HG03469 (cell line): ENCODE measurements at regions not wholly inside any gene's neighbourhood (a gene's known extent, or its start where the extent isn't known, plus 50 kb on each side); places are given as distances from the start of the nearest gene placed in this dataset.

Experiments
- ATAC-seq: cut with Tn5 transposase; IDR thresholded peaks from one replicate; pipeline ENCODE4 v1.9.1; 2021; ENCODE audit warnings: mild to moderate bottlenecking, moderate library complexity, moderate number of reproducible peaks; ENCODE audit not compliant: unreplicated experiment

DNA sequence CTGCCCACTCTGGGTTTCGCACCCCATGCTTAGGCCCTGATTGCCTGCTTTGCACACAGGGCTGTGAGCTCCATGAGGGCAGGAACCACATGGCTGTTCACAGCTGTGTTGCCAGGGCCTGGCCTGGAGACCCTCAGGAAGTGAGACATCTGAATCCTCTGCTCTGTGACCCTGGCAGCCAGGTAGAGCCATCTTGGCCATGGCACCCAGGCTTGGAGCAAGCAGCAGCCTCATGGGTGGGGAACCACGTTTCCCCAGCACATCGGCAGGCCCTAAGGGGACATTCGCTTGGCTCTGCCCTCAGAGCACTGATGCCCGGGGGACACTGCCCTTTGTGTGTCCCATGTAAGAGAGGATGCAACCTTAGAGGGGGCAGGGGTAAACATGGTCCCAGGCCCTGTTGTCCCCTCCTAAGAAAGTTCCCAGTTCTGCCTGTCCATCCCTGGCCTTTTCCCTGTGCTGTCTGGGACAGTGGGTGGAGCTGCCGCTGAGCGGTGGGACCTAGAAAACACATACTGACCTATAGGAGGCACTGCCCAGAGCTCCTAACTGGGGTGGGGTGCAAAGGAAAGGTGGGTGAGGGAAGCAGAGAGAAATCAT is 144.1 kb upstream of the IER5L start:
- no peak for ATAC-seq

DNA sequence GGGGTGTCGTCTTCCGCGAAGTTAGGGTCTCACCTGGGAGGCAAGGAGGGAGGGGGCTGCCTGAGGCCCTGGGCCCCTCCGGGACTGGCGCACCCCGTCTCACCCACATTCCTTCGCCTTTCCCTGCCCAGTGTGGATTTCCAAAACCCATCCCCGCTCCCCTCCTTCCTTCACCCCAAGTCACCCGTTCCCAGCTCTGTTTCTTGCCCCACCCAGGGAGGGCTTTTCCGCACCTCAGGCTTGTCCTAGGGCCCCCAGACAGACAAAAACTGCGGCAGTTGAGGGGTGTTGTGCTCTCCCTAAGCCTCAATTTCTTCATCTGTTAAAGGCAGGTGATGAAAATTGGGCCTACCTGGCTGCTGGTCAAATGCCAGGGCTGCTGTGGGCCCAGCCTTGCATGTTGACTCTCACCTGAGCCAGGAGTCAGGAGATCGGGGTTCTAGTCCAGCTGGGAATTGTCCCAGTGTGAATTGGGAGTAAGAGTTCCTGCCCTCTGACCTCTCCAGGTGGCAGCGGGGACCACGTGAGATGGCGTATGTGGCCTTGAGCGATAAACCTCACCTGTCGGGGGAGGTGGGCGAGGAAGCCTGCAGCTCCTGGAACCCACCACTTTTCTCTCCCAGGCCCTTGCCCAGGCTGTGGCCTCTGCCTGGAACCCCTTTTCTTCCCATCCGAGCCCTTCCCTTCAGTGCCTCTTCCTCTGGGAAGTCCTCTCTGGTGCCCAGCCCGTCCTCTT is 143.4 kb upstream of the IER5L start:
- no peak for ATAC-seq

DNA sequence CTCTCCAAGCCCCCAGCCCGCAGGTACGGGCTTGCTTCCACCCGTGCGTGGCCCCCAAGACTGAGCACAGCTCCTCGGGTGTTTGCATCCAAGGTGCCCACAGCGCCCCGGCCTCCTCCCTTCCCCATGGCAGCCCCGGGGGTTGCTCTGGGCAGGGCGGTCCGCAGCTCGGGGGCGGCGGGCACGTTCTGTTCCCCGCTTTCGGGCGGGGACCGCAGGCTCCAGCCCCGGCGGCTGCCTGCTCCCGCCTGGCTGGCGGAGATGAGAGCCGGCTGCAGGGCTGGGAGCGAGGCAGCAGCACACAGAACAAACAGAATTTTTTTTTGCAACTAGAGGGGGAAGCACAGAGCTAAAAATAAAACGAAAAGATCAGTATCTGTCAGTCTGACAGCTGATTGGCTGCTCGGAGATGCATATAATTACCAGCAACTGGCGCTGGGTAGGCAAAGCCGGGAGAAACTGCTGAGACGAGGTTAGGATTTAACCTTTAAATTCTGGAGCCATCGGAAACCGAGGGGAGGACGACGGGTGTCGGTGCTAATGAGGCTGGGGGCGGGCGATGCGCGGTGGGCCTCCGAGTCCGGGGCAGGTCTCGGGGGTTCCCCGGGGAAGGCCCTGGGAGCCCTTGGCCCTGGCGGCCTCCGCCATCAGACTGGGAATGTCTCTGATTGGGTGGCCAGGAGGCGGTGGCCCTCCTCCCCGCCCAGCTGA is 142.7 kb upstream of the IER5L start:
- ATAC-seq: no peak

DNA sequence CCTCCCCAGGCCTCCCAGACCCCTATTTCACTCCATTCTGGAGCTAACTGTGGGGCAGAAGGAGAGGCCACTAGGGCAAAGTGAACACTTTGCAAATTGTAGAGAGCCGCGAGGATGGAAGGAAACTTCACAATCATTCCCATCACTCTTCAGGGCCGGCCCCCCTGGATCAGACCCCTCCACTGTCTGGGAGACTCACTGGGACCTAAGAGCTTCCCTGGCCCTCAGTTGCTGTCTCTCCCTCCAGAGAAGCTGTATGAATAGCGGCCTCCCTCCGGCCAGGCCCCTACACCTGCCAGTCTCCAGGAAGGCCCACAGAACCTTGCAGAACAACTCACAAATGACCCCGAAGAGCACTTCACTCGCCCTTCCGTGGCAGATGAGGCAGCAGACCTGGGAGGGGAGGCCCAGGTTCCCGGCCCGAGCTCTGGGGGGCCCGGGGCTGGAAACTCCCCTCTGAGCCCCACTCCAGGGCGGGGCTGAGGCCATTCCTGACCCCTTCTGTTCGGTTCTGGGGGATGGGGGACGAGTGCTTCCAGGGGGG is 141.9 kb upstream of the IER5L start:
- no peak for ATAC-seq

DNA sequence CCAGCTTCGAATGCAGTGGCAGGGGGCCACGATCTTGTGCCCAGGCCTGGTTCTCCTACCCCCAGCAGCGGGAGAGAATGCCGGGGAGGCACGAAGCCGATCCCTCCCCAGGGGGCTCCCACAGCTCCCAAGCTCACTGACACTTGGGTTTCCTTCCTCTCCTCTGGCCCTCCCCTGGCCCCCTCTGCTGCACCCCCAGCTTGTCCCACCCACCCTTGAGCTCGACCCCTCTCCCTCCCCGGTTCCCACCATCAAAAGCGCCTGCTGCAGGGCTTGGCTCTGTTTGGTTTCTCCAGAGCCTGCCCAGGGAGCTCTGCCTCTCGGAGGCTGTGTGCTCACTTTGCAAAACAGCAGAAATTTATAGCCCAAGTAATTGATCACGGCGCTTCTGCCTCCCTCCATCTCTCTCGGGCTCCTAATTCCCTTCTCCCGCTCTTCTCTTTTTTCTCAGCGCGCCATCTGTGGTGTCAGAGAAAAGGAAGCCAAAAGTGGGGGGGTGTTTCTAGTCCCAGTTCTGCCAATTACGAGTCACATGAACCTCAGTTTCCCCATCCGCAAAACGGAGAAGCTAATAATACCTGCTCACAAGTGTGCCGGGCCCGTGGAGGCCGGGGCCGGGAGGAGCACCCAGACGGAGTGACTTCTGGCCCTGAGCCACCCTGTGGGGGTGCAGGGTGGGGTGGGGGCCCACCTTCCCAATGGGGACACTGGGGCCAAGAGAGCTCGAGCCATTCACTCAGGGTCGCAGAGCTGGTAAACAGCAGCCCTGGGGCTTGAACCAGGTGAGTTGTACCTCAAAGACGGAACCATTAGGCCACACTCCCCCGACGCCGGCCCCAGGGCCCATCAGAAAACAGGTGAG is 141.2 kb upstream of the IER5L start:
- ATAC-seq: no peak

DNA sequence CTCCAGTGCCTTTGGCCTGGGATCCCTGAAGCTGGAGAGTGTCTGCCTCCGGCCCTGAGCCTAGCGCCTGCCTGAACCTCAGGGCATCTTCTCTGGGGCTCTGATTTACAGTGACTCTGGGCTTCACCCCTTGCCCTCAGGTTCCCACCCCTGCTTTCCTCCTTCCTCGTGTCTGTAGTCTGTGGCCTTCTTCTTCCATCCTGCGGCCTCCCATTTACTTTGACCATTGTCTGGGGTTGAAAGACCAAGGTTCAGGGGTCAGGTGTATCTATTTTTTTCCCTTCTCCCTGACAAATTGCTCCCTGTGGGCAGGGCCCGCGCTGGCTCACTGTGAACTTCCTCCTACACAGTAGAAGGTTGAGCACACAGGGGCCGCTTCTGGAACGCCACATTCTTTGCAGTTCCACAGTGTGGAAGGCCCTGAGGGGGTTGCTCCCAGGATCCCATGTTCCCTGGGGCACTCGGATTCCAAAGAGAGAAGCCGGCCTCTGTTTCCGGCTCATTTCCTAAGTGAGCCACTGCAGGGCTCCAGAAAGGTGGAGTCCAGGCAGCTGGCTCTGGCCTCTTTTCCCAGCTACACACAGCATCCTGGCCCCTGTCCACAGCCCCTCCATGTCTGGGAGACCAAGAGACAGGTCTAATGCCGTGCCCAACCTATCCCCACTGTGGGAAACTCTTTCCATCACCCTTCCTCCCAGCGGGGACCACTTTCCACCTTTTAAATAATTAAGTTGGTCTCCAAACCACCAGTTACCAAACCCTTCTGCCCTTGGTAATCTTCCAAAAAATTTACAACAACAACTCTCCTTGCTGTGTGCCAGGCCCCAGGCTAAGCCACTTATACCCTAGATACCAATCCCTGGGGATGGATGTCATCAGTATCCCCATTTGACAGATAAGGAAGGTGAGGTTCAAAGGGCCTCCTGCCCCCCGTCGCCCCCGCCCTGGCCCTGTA is 140.3 kb upstream of the IER5L start:
- ATAC-seq: no peak

DNA sequence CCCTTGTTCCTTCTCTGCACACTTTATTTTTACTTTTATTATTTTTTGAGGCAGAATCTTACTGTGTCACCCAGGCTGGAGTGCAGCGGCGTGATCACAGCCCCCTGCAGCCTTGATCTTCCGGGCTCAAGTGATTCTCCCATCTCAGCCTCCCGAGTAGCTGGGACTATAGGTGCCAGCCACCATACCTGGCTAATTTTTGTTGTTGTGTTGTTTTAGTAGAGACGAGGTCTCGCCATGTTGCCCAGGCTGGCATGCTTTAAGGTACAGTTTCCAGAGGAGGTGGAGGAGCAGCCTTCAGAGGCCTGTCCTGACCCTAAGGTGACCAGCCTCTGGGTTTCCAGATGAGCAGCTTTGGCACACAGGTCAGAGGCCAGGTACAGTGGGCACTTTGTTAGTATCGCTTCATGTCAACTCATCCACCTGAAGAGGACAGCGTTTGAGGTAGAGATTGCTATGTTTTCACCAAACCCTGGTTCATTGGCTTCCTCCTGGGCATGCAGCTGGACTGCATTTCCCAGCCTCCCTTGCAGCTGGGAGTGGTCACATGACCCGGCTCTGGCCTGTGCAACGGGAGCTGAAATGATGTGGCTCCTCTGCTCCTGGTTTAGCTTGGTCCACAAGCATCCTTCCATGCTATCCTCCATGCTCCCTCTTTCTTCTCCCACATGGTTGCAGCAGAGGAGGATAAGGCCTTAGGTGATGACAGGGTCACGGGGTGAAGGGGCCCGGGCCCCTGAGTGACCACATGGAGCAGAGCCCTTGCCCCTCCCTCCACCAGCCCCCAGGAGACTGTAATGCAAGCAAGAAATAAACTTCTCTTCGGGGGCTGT is 139.3 kb upstream of the IER5L start:
- ATAC-seq: no peak

DNA sequence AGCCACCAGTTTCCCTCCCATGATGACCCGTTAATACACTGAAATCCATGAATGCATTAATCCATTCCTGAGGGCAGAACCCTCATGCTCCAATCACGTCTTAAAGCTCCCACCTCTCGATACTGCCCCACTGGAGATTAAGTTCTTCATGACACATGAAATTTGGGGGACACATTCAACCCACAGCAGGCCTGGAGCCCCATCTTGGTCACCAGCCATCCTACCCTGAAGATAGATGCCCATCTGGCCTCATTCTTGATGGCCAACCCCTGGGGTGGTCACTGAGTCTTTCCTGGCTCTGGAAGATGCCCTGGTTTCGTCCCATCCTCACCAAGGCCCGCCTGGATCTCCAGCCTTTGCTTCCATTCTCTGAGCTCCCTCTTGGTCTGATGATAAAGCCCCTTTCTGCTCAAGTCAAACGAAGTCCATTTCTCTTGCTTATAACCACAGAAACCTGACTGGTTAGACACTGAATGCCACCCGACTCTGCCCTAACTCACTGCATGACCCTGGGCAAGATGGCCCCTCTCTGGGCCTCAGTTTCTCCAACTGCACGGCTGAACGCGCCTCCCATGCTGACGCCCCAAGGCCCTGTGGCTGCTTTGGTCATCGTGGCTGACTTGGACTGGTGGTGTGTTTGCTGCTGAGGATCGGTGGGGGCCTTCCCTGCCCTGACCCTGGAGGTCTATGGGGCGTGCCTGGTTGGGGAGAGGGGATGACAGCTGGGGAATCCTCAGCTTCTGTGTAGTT is 138.4 kb upstream of the IER5L start:
- no peak for ATAC-seq

DNA sequence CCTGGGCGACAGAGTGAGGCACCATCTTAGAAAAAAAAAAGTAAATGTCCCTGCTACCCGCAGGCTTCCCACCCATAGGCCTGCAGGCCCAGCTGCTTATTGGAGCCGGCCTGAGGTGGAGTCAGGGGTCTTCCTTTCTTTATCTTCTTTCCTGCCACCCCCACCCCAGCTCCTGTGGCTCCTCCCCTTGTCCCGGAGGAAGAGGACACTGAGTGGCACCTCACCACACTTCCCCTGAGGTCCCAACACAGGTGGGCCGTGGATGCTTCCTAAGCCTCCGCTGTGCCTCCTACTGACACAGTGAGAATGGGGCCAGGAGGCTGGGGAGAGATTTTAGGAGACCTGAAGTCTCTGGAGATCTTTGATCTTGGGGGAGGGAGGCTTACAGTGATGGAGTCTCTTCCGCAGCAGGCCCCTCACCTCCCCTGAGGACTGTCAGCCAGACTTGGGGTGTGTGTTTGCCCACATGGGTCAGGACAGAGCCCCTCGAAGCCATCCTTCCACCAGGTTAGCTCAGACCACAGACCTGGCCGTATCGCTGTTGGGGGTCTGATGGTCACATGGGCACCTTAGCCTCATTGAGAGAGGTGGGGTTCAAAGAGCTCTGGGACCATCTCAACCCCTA is 135.4 kb upstream of the IER5L start:
- no peak for ATAC-seq

DNA sequence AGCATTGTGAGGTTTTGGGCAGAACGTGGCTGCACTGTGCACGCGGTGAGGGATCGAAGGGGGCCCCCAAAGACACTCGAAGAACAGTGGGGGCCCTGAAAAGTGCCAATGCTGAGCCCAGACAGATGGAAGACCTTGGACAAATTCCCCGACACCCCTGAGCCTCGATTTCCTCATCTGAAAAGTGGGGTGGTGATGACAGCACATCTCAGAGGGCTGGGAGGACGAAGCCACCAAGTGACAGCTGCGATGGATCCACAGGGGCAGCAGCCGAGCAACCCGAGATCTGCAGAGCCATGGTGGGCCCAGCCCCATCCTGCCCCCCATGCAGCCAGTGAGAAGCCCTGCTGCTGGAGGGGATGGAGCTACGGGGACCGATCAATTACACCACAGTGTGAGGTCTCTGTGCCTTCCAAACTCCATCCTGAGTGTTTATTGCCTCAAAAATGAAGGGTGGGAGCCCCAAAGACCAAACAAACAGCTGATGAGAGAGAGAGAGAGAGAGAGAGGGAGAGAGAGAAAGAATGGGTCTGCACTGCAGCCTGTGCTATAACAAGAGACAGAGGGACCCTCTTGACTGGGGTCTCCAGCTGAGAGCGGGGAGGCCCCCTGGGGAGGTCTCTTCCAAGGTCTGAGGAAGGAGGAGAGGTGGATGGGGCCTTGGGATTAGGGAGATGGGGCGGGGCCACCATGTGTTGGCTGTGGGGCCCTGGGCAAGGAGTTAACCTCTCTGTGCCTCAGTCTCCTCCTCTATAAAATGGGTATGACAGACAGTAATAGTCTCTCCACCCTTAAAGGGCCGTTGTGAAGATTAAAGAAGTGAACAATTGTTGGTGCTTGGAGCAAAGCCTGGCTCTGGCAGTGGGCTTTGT is 134.4 kb upstream of the IER5L start:
- ATAC-seq: no peak

DNA sequence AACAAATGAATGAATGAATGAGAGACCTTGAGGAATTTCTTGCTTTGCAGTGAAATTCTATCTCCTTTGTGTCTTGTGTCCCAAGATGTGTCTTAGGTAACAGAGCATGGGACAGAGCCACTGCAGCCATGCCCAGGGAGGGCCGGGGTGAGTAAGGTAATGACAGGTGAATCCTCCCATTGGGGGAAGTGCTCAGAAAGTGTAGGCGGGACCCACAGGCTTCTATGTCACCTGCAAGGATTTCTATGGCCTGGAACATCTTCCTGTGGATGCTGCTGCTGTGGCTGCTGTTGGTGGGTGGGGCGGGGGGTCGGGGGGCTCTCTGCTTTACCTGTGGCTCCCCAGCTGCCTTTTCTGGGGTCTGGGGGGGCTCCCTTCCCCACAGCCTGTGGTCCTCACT is 133.6 kb upstream of the IER5L start:
- no peak for ATAC-seq

DNA sequence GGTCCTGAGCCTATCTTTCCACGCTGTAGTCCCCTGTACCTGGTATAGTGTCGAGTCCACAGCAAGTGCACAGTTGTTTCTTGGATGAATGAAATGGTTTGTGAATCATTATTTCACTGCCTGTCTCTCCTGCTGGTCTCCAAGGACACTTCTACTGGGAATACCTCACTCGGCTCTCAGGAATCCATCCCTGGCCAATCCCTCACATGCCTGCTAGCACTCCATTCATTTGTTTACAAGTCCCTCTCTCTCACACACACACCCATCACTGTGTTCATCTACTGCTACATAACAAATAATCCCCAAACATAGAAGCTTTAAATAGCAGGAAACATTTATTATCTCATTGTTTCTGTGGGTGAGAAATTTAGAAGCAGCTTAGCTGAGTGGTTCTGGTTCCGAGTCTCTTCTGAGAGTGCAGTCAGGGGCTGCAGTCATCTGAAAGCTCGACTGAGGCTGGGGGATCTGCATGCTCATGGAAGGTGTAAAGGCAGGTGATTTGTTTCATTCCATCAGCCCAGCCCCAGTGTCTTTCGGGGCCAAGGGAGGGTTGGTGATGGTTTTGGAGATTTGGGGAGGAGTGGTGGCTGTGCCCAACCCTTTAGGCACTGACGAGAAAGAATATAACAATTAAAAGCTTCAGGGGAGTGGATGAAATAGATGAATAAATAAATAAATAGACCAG is 132.7 kb upstream of the IER5L start:
- no peak for ATAC-seq

DNA sequence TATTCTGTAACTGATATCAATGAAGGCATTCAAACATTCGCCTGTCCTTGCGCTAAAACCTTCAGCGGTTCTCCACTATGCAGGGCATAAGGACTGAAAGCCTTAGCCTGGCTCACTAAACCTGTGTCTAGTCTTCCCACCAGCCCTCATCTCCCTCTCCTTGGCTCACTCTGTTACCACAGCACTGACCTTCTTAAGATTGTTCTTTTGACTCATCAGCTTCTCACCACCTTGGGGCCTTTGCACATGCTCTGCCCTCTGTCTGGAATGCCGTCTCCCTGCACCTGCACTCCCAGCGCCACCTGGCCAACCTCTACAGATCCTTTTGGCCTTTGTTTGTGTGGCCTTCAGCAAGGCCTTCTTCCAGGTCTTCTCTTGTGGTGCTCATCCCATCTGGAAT is 131.8 kb upstream of the IER5L start:
- no peak for ATAC-seq

DNA sequence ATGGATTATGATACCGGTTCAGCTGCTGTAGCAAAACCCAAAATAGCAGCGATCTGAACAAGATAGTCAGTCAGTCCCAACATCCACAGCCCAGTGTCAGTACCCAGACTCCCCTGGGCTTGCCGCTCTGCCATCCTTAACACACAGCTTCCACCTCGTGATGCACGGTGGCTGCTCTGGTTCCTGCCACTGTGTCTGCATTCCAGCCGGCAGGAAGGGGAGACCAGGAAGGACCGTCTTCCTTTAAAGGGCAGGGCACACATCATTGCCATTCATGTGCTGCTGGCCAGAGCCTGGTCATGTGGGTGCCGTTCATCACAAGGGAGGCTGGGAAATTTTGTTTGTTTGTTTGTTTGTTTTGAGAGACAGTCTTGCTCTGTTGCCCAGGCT is 131.0 kb upstream of the IER5L start:
- ATAC-seq: no peak

DNA sequence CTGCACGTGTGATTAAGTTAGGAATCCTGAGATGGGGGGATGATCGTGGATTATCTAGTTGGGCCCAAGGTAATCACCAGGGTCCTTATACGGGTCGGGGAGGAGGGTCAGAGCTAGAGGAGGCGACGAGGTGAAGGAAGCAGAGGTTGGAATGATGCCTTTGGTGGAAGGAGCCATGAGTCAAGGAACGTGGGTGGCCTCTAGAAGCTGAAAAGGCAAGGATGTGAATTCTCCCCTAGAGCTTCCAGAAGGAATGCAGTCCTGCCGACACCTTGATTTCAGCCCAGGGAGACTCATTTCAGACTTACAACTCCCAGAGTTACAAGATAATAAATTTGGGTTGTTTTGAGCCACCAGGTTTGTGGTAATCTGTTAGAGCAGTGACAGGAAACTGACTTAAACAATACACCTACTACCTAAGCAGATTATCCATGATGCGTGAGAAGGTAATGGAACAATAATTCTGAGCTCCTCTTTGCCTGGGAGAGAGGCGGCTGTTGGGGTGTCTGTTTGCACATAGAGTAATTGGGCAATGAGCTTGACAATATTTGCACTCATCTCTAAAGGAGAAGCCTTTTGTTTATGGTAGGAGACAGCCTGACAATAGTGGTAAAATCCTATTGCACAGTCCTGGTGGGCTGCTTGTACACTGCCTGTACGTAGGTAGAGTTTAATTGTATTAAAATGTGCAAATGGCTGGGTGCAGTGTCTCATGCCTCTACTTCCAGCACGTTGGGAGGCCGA is 129.3 kb upstream of the IER5L start:
- no peak for ATAC-seq
